HepG2 (cell line): ENCODE measurements at regions not wholly inside any gene's neighbourhood (a gene's known extent, or its start where the extent isn't known, plus 50 kb on each side); places are given as distances from the start of the nearest gene placed in this dataset.

Experiments
- ATAC-seq: fragments of 200-7000 bp; cut with Tn5 transposase; 3 replicates; pipeline ENCODE4 v1.9.1; 2020; ENCODE audit warnings: mild to moderate bottlenecking, moderate library complexity
- BruUV-seq: library from RNA; stranded (reverse); fragments of 400-500 nt; replicated peaks from 2 replicates; lab custom pipeline; 2021; lab: Mats Ljungman, UMichigan
- CTCF ChIA-PET: fragments of 300-600 bp; formaldehyde crosslinking; extraction: SDS; loops from one replicate; lab custom pipeline; 2021; ENCODE audit warnings: low total read pairs, inconsistent platforms, low intra/inter-chr PET ratio; lab: Yijun Ruan, JAX
- POLR2A ChIA-PET: fragments of 350-600 bp; sonication (Branson Sonifier 250); formaldehyde crosslinking; loops from one replicate; lab custom pipeline; 2020; ENCODE audit warnings: antibody characterized with exemption, inconsistent platforms; lab: Yijun Ruan, JAX
- DNase-seq: peaks from one replicate; pipeline ENCODE4 v3.0.0-alpha.2; 2015; ENCODE audit warnings: low spot score
- FAIRE-seq: peaks from 3 replicates; lab custom pipeline; 2011; peaks lifted over from hg19 to GRCh38; lab: Jason Lieb, UNC
- H2AFZ ChIP-seq: one replicate; pipeline ENCODE4 v1.6.1; 2011; ENCODE audit warnings: low read length, inconsistent platforms
- H3K27ac ChIP-seq: fragments of 300-600 bp; 3 replicates; pipeline ENCODE4 v1.8.0; 2011; ENCODE audit warnings: mixed run types, mild to moderate bottlenecking, mixed read lengths, low read length, inconsistent platforms; ENCODE audit not compliant: insufficient read depth; ENCODE audit errors: extremely low read length
- H3K27me3 ChIP-seq, 2 experiments: fragments of 200-600 bp in 1 of 2; 2 replicates in 1 of 2; 3 replicates in 1 of 2; pipeline versions ENCODE4 v1.6.0 to v1.8.0; 2011; ENCODE audit warnings: low read length in 2 of 2, mild to moderate bottlenecking in 2 of 2, moderate library complexity in 2 of 2, inconsistent platforms in 1 of 2; ENCODE audit not compliant: insufficient read depth in 2 of 2, control insufficient read depth in 1 of 2
- H3K36me3 ChIP-seq, 2 experiments: fragments of 200-600 bp in 1 of 2; replicated peaks in 1 of 2; 2 replicates in 1 of 2; 3 replicates in 1 of 2; pipeline versions ENCODE4 v1.5.1 to v1.8.0; 2011; ENCODE audit warnings: low read length in 2 of 2, inconsistent platforms in 1 of 2; ENCODE audit not compliant: insufficient read depth in 2 of 2, control insufficient read depth in 1 of 2
- H3K4me1 ChIP-seq: 2 replicates; pipeline ENCODE4 v1.5.1; 2012; ENCODE audit warnings: low read length, inconsistent platforms; ENCODE audit not compliant: insufficient read depth
- H3K4me2 ChIP-seq: 2 replicates; pipeline ENCODE4 v1.6.0; 2011; ENCODE audit warnings: low read depth, low read length, inconsistent platforms
- H3K4me3 ChIP-seq, 3 experiments: fragments of 200-600 bp in 1 of 3; sonication (generic), shearing (Covaris generic) in 1 of 3; replicated peaks in 1 of 3; 2 replicates each; pipeline ENCODE4 v1.5.1; 2011 to 2016; ENCODE audit warnings: low read length in 3 of 3, inconsistent platforms in 2 of 3, low read depth in 2 of 3, mild to moderate bottlenecking in 2 of 3, control low read depth in 1 of 3, mixed read lengths in 1 of 3; ENCODE audit not compliant: insufficient read depth in 1 of 3
- H3K79me2 ChIP-seq: one replicate; pipeline ENCODE4 v1.6.1; 2011; ENCODE audit warnings: low read length, inconsistent platforms; ENCODE audit not compliant: insufficient read depth
- H3K9ac ChIP-seq: 2 replicates; pipeline ENCODE4 v1.6.0; 2011; ENCODE audit warnings: mild to moderate bottlenecking, low read depth, low read length, inconsistent platforms; ENCODE audit not compliant: insufficient read depth
- H3K9me3 ChIP-seq: 2 replicates; pipeline ENCODE4 v1.5.1; 2012; ENCODE audit warnings: mild to moderate bottlenecking, low read length
- H4K20me1 ChIP-seq: 2 replicates; pipeline ENCODE4 v1.6.0; 2011; ENCODE audit warnings: inconsistent platforms, mild to moderate bottlenecking, low read length, moderate library complexity; ENCODE audit not compliant: insufficient read depth
- CC2D1A ChIP-seq: sonication (generic); formaldehyde crosslinking; IDR thresholded peaks from 2 replicates; pipeline ENCODE4 v1.8.1; 2023; ENCODE audit warnings: mild to moderate bottlenecking, missing genetic modification reagents
- CENPBD1 ChIP-seq: sonication (generic); formaldehyde crosslinking; IDR thresholded peaks from 2 replicates; pipeline ENCODE4 v1.8.0; 2022; ENCODE audit warnings: missing genetic modification reagents, low read depth, mild to moderate bottlenecking, borderline replicate concordance
- CSRNP2 ChIP-seq: sonication (generic); formaldehyde crosslinking; conservative IDR thresholded peaks from 2 replicates; pipeline ENCODE4 v1.8.0; 2022; ENCODE audit warnings: low read depth, missing genetic modification reagents
- DR1 ChIP-seq: sonication (generic); formaldehyde crosslinking; IDR thresholded peaks from 2 replicates; pipeline ENCODE4 v1.8.0; 2021; ENCODE audit warnings: mild to moderate bottlenecking, missing genetic modification reagents, inconsistent platforms
- HMGA1 ChIP-seq: sonication (generic); formaldehyde crosslinking; conservative IDR thresholded peaks from 2 replicates; pipeline ENCODE4 v1.4.0; 2020; ENCODE audit warnings: missing genetic modification reagents
- KAT7 ChIP-seq: IDR thresholded peaks from 2 replicates; pipeline ENCODE4 v1.6.1; 2018; ENCODE audit warnings: borderline replicate concordance, missing compliant biosample characterization
- MED8 ChIP-seq: sonication (generic); formaldehyde crosslinking; IDR thresholded peaks from 2 replicates; pipeline ENCODE4 v1.8.1; 2023; ENCODE audit warnings: mild to moderate bottlenecking, missing genetic modification reagents; ENCODE audit not compliant: insufficient replicate concordance
- MYNN ChIP-seq: sonication (generic); formaldehyde crosslinking; IDR thresholded peaks from 2 replicates; pipeline ENCODE4 v1.4.0; 2020; ENCODE audit warnings: mild to moderate bottlenecking, low read depth, missing genetic modification reagents
- MYPOP ChIP-seq: sonication (generic); formaldehyde crosslinking; IDR thresholded peaks from 2 replicates; pipeline ENCODE4 v1.8.1; 2023; ENCODE audit warnings: mild to moderate bottlenecking, moderate library complexity, missing genetic modification reagents
- NCOA1 ChIP-seq: sonication (generic); formaldehyde crosslinking; IDR thresholded peaks from 2 replicates; pipeline ENCODE4 v1.9.0; 2021; ENCODE audit warnings: missing genetic modification reagents
- REL ChIP-seq: sonication (generic); formaldehyde crosslinking; conservative IDR thresholded peaks from 2 replicates; pipeline ENCODE4 v1.8.0; 2022; ENCODE audit warnings: mild to moderate bottlenecking, missing genetic modification reagents, moderate library complexity
- TBX2 ChIP-seq: sonication (generic); formaldehyde crosslinking; IDR thresholded peaks from 2 replicates; pipeline ENCODE4 v1.5.0; 2020; ENCODE audit warnings: missing genetic modification reagents, mild to moderate bottlenecking, borderline replicate concordance
- TFE3 ChIP-seq: IDR thresholded peaks from 2 replicates; pipeline ENCODE4 v1.6.1; 2016
- ZNF256 ChIP-seq: sonication (generic); formaldehyde crosslinking; conservative IDR thresholded peaks from 2 replicates; pipeline ENCODE4 v1.4.0; 2020; ENCODE audit warnings: missing genetic modification reagents
- ZNF441 ChIP-seq: sonication (generic); formaldehyde crosslinking; IDR thresholded peaks from 2 replicates; pipeline ENCODE4 v1.7.0; 2021; ENCODE audit warnings: missing genetic modification reagents, borderline replicate concordance
- ZNF674 ChIP-seq: sonication (generic); formaldehyde crosslinking; IDR thresholded peaks from 2 replicates; pipeline ENCODE4 v1.5.0; 2020; ENCODE audit warnings: low read depth, mild to moderate bottlenecking, missing genetic modification reagents
- WGBS: methylation state at CpG from one replicate; pipeline ENCODE4 v1.1.6; 2017; ENCODE audit warnings: low lambda C conversion rate; 5-methylcytosine and 5-hydroxymethylcytosine counted together
- in situ Hi-C: cut with HindIII; loops from 2 replicates; pipeline ENCODE4 v1.10.0; 2017; ENCODE audit warnings: low pct_unique_long_range_greater_than_20kb; ENCODE audit not compliant: extremely low pct_ligation_motif_present
- intact Hi-C: fragments of 100-400 bp; cut with micrococcal nuclease; formaldehyde crosslinking; loops from one replicate; pipeline ENCODE4 v1.10.0; 2022; ENCODE audit not compliant: unreplicated experiment

GRCh38 chr21:23698619-23699018 lies 1908.7 kb downstream of the MRPL39 start:
- intact Hi-C loops, result no loop called here
- DNase-seq, result no peak
- Histone ChIP-seq H3K4me2 (no peak overlapping the region), H3K4me3 (no peak overlapping the region), H3K9ac (no peak overlapping the region), H3K27ac (no peak overlapping the region), H2AFZ (no peak overlapping the region), H3K36me3 (no peaks in the 10 kb centered on the region), H3K9me3 (peaks cover 86% of the 10 kb centered on the region), H3K27me3 (no peaks in the 10 kb centered on the region), H4K20me1 (no peaks in the 10 kb centered on the region), H3K4me1 (no peaks in the 10 kb centered on the region), H3K79me2 (no peaks in the 10 kb centered on the region)
- TF ChIP-seq CENPBD1 (CRISPR knock-in tag) (no peak), TBX2 (CRISPR knock-in tag) (no peak), MYPOP (CRISPR knock-in tag) (no peak)
- 28% methylated on average over 1 of the region's 1 CpG for WGBS
- ChIA-PET POLR2A (no interaction called here), CTCF (no interaction called here)
- FAIRE-seq, result no peak
- BruUV-seq, result no TSS peak
- in situ Hi-C loops, result no loop called here
- ATAC-seq, result no peak

- CTCF ChIA-PET, result no interaction called here
- H3K79me2 ChIP-seq, result no peaks in the 10 kb centered on the region
- H4K20me1 ChIP-seq, result no peaks in the 10 kb centered on the region
- WGBS, result 8% methylated on average over 5 of the region's 5 CpGs
- no peak overlapping the region for H3K27ac ChIP-seq
- no TSS peak for BruUV-seq
- no peaks in the 10 kb centered on the region for H3K36me3 ChIP-seq
- no peak overlapping the region for H3K4me3 ChIP-seq
- H3K9ac ChIP-seq, result no peak overlapping the region
- no peaks in the 10 kb centered on the region for H3K27me3 ChIP-seq
- H3K4me2 ChIP-seq, result no peak overlapping the region
- POLR2A ChIA-PET, result no interaction called here
- FAIRE-seq (no peak), ATAC-seq (no peak), DNase-seq (no peak)
- in situ Hi-C loops (no loop called here), intact Hi-C loops (no loop called here)
- H3K4me1 ChIP-seq, result no peaks in the 10 kb centered on the region
- peaks cover 74% of the 10 kb centered on the region for H3K9me3 ChIP-seq
- H2AFZ ChIP-seq, result no peak overlapping the region
- TF ChIP-seq ZNF674 (CRISPR knock-in tag) (no peak), ZNF256 (CRISPR knock-in tag) (no peak), HMGA1 (CRISPR knock-in tag) (no peak), TFE3 (CRISPR knock-in tag) (no peak), NCOA1 (no peak), DR1 (CRISPR knock-in tag) (no peak), CSRNP2 (no peak), MYNN (CRISPR knock-in tag) (no peak), ZNF441 (no peak), CC2D1A (CRISPR knock-in tag) (no peak), MED8 (CRISPR knock-in tag) (no peak), KAT7 (no peak), REL (CRISPR knock-in tag) (no peak)
Observed at GRCh38 chr21:23695443-23695842, 1911.8 kb downstream of the MRPL39 start.
